HG02610 (cell line): ENCODE measurements at regions not wholly inside any gene's neighbourhood (a gene's known extent, or its start where the extent isn't known, plus 50 kb on each side); places are given as distances from the start of the nearest gene placed in this dataset.
"Not testable (repeated sequence)": the region's sequence is repeated elsewhere in the genome, so short reads cannot be mapped to it uniquely, and the experiment has no call there.

Experiments used
- ATAC-seq: cut with Tn5 transposase; IDR thresholded peaks from one replicate; pipeline ENCODE4 v1.9.1; 2021; ENCODE audit warnings: mild to moderate bottlenecking, moderate library complexity; ENCODE audit not compliant: unreplicated experiment

GRCh38 chr2:102871707-102872106 lies 109.9 kb downstream of the TMEM182 start:
- ATAC-seq: no peak

DNA sequence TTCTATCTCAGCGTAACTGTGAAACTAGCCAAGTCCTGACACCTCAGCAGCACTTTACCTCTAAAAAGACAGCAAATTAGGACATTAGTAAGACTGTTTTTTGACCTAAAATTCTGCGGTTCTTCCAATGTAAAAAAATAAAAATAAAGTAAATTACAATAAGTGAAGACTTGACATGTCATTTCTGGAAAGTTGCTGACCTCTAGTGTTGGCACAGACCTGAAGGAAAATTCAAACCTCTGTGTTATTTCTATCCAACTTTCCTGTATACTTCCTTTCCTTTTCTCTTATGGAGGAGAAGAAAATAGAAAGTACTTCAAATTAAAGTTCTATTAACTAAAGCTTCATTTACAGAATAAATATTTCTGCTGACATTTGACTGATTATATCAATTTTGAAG lies 110.6 kb downstream of the TMEM182 start:
- ATAC-seq: no peak

- ATAC-seq: not testable (repeated sequence)
These were observed 117.7 kb downstream of the TMEM182 start for GRCh38 chr2:102879513-102879912.

DNA sequence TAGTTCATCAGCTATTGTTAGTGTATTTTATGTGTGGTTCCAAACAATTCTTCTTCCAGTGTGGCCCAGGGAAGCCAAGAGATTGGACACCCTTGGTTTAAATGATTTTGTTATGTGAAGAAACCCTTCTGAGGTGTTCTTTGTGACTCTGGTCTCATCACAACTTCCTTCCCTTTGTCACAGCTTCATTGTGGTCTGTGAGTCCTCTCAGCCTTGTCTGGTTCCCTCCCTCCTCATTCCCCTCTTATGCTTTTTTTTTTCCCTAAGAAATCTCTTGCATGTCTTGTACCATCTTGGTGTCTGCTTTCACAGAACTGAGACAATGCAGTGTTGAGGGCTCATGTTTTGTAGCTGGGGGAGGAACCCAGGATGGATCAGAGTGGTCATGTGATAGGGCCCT lies 118.9 kb downstream of the TMEM182 start:
- no peak for ATAC-seq

GRCh38 chr2:102886216-102886893 lies 124.5 kb downstream of the TMEM182 start:
- no peak for ATAC-seq

DNA sequence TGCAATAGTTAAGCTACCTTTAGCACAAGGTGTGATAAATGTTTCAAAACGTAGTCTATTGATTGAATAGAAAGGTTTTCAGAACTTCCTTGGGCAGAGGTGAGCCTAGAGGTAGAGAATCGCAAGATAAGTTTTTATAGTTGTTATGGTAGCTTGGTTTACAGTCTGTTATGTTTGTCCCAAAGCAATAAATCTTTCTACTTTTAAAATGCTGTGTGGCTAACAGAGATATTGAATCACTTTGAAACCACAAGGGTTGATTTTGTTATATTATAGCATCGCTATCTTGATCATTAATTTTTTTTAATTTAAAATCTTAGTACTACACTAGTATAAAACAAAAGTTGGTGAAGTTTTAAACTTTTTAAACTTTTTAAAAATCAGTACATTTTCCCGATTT lies 126.7 kb downstream of the TMEM182 start:
- no peak for ATAC-seq

- no peak for ATAC-seq
These were observed 129.5 kb downstream of the TMEM182 start for GRCh38 chr2:102891296-102891695.

DNA sequence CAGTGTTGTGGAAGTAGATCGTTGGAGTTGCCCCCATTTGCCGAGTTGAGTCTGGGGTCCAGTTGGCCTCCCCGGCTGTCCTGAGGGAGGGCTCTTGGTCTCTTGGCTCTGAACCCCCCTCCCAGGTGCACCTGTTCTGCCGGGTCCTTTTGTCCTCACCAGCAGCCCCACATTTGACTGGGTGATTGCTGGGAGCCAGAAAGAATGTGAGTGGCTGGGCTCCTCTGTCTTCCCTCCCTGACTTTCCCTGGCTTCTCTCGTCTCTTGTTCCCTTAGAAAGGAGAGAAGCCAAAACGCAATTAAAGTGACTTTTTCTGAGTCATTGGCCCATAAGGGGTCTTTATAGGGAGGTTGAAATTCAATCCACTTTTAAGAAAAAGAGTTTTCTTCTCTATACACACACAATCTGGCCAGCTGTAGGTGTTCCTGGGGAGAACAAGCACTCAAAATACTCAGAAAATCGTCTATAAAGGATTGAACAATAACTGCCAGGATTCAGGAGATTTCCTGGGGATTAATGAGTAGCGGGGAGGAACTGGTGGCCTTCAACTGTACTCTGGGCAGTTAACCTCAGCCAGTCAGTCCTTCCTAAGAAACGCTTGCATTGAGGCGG lies 131.0 kb downstream of the TMEM182 start:
- ATAC-seq: no peak

DNA sequence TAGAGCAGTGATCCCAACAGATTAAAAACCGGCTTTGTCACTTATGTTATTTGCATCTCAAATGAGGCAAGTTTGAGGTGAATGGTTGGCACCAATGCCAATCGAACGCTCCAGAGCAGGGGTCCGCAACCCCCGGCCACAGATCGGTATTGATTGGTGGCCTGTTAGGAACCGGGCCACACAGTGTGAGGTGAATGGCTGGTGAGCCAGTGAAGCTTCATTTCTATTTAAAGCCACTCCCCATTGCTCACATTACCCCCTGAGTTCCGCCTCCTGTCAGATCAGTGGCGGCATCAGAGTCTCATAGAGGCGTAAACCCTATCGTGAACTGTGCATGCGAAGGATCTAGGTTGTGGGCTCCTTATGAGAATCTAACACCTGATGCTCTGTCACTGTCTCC lies 132.0 kb downstream of the TMEM182 start:
- no peak for ATAC-seq

- no peak for ATAC-seq
These were observed 133.5 kb downstream of the TMEM182 start for GRCh38 chr2:102895376-102895775.

DNA sequence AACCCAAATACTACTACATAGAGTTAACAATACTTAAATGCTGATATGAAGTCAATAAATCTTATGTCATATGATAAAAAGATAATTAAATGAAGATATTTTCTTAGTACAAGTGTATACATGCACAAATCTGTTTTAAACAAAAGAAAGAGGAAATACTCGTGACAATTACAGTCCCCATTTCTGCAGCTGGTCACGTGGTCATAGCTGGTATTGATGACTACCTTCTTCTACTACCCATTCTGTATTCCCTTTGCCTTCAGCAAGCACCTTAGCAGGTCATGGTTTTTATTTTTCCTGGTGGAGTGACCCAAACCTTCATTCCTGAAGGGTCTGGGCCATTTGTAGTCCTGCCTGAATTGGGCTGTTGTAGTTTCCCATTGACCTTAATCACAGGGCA lies 147.4 kb downstream of the TMEM182 start:
- not testable (repeated sequence) for ATAC-seq

DNA sequence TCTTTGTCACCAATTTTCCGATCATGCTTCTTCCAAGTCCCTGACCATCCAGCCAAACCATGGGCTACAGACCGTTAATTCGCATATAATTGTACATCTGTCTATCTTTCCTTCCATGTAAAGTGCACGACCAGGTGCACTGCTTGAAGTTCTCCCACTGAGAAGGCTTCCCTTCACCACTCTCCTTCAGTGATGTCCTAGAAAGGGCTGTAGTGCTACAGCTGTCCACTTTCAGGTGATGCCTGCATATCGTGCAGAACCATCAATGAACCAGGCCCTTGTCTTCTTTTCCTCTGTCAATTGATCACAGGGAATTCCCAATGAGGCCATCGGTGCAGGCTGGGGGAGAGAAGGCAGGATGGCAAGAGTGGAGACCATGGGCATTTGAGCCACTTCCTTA lies 148.9 kb downstream of the TMEM182 start:
- no peak for ATAC-seq

DNA sequence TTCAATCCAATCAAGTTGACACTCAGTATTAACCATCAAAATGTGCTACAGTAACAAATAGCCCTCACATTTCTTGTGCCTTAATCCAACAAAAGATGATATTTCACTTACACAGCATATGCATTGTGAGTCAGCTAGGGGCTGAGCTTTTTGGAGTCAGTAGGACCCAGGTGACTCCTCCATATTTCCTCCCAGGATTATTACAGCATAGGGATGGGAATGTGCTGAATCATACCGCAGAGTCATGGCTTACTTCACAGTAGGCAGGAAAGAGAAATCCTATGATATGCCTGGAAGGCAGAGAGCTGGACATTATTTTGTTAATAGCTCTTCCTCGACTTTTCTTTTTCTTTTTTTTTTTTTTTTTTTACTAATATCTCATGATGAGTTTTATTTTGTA lies 153.3 kb downstream of the TMEM182 start:
- ATAC-seq: no peak

DNA sequence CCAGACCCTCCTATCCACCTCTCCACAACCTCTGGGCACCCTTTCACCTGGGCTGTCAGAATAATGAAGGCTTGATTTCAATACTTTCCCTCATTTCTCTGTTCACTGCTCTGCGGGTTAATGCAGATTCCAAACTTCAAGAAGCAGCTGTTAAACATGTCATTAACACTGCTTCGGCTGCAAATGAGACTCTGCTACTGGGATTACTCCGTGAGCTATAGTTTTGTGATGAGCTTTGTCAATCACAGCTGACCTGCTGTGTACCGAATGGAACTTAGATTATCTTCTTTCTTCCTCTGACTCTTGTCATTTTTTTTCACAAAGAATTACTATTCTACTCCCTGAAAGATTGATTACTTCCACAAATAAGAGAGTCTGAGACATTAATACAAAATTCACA lies 160.5 kb downstream of the TMEM182 start:
- ATAC-seq: no peak

- no peak for ATAC-seq
These were observed 163.2 kb downstream of the TMEM182 start for GRCh38 chr2:102925003-102925402.

GRCh38 chr2:102927854-102928267 lies 166.0 kb downstream of the TMEM182 start:
- ATAC-seq: no peak

GRCh38 chr2:102929721-102930120 lies 167.9 kb downstream of the TMEM182 start:
- no peak for ATAC-seq

GRCh38 chr2:102932501-102932900 lies 170.7 kb downstream of the TMEM182 start:
- ATAC-seq: no peak

DNA sequence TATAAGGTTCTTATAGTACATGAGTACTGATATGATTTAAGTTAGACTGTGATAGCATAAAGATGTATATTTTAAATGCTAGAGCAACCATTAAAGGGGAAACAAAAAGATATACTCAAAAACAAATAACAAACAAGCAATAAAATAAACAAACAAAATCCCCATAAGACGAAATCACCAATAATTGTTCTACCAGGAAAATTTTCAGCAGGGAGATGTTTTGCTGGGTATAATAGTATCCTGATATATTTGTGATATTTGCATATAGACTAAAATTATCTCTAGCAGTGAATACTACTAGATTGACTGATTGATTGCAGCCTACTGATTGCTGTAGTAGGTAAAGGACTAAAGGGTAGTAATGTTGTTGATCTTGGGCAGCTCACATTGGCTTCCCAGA lies 177.4 kb downstream of the TMEM182 start:
- no peak for ATAC-seq

- no peak for ATAC-seq
These were observed 178.9 kb downstream of the TMEM182 start for GRCh38 chr2:102940684-102941083.

GRCh38 chr2:102942107-102942506 lies 180.3 kb downstream of the TMEM182 start:
- no peak for ATAC-seq

DNA sequence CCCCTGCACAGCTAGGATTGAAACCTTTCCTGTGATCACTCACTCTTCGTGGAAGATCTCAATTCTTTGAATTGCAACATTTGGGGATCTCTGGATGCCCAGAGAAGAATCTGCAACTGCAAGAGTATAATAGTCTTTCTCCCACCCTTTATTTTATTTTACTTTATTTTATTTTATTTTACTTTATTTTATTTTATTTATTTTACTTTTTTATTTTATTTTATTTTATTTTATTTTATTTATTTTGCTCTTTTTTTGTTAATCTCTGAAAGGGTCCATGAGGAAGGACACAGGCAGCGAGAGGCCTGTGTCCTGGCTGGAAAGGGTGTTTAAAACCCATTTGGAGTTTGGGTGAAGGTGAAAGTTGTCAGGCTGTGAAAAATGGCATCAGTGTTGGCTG lies 181.4 kb downstream of the TMEM182 start:
- no peak for ATAC-seq
